Superior temporal gyrus (tissue), 1 donor: ENCODE measurements at regions not wholly inside any gene's neighbourhood (a gene's known extent, or its start where the extent isn't known, plus 50 kb on each side); places are given as distances from the start of the nearest gene placed in this dataset.

Source experiments
- DNase-seq: peaks from one replicate; pipeline ENCODE4 v3.0.0-alpha.2; 2016; ENCODE audit errors: extremely low spot score

DNA sequence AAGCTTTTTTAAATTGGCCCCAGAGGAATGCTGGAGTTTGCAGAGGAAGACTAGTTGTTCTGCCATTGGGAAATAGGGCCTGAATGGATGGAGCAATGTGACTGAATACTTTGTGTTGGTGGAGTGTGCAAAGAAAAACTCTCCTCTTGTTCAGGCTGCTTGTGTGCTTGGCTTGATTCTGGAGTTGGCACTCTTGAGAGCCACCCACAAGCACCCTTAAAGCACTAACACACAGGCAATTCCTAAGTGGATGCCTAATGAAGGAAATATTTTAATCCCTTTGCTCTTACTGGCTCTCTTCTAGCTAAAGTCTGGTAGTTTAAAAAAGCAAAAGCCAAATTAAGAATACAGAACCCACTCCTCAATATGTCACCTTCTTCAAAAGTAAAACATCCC lies 304.4 kb upstream of the C2CD4B start:
- peak; percentile 59 for DNase-seq

DNA sequence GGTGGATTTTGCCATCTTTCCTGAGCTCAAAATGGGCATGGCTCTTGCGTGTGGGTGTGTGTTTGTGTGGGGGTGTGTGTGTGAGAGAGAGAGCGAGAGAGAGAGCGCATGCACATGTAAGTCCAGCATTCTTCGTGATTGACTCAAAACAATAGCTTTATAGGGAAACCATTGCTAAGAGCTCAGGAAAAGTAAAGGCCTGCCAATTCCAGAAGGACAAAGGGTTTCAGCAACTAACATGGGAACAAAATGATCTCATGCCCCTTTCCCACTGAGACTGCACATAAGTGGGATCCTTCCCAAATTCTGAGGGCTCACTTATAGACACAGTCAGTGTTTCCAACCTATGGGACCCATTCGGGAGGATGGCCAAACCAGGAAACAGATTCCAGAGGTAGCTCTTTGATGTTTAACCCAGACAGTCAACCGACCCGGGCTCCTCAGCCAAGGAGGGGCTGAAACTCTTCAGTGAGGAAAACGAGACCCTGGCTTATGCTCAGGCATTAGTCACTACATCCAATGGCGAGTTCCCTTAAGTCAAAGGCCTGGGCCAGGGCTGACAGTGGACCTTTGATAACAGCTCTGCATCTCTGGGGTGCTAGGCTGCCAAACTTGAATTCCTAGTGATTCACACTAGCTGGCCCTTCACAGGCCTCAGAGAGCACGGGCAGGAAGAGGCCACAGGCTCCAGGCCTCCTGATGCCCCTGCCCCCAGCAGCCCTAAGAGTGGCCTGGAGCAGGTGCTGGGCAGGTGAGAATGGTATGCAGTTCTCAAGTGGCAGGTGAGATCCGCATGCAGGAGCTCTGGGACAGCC lies 305.0 kb upstream of the C2CD4B start:
- peak; percentile 52 for DNase-seq

DNA sequence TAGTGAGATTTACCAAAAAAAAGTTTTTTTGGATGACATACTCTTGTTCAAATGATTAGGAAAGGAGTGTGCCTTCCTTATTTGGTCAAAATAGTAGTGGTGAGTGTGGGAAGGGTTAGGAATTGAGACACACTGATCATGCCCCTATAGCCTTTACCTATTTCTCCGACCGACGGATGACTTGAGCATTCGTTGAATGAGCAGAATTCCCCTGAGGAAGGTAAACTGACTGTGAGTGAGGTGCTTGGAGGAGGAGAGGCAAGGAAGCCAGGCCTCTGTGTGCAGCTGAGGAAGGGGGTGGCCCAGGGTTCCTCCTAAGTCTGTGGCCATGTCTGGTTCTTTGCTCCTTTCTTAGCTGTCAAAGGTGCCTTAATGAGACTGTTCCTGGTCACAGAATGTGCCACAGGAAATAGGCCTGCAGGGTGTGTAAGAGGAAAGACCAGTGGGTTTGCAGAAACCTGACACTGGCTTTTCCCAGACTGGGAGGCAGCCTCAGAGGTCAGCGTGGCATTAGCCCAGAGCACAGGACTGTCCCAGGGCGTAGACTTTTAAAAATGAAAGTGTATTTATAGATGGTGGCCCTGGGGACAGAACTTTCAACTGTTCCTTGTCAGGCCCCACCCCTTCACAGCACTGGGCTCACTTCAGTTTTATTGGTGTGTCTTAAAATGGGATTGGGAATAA lies 307.7 kb upstream of the C2CD4B start:
- no peak for DNase-seq

DNA sequence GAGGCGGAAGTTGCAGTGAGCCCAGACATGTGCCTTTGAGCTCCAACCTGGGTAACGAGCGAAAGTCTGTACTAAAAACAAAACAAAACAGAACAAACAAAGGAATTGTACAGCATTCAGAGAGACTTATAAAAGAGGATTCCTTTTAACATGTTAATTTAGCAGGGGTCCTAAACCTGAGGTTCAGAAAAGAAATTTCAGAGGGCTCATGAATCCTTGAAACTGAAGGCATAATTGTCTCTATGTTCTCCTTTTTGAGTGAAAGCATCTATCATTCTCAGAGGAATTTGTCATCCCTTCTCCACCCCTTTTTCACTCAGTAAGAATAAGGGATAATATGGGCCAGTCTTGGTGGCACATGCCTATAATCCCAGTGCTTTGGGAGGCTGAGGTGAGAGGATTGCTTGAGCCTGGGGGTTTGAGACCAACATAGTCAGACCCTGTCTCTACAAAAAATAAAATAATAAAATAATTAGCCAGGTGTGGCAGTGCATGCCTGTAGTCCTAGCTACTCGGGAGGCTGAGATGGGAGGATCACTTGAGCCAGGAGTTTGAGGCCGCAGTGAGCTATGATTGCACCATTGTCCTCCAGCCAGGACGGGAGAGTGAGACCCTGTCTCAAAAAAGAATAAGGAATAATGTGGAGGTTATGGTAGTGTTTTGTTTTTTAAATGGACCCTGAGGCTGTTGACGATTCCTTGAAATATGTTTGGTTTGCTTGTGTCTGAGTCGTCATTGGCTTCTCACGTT lies 309.1 kb upstream of the C2CD4B start:
- no peak for DNase-seq

DNA sequence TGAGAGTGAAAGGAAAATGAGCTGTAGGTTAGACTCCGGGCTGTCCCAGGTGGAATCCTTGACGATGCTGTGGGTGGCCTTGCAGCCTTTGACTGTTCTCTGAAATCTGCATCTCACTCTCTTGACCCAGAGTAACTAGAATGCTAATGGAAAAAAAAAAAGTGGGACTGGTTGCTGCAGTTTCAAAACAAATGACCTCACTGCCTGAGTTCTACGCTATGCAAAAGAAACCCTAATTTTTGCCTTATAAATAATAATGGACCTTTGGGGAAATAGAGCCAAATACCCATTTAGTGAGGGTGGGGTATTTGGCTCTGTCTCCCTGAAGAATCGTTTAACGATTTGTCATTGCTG lies 309.7 kb upstream of the C2CD4B start:
- no peak for DNase-seq

DNA sequence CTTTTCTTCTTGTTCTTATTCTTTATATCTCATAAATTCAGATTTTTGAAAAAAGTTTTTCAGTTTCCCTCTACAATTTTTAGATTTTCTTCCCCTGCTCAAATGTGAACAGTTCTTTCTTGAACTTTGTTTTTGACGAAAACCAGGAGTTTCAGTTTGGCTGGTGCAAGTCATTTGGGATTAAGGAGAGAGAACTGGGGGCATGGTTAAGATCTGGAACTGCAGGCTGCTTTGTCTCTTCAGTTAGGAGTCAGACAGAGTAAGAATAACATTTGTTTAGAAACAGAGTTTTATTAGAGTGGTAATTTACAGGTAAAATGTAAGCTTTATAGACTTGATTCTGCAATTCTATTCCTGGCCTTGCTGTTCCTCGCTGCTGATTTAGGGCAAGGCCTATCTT lies 310.5 kb upstream of the C2CD4B start:
- DNase-seq: no peak

DNA sequence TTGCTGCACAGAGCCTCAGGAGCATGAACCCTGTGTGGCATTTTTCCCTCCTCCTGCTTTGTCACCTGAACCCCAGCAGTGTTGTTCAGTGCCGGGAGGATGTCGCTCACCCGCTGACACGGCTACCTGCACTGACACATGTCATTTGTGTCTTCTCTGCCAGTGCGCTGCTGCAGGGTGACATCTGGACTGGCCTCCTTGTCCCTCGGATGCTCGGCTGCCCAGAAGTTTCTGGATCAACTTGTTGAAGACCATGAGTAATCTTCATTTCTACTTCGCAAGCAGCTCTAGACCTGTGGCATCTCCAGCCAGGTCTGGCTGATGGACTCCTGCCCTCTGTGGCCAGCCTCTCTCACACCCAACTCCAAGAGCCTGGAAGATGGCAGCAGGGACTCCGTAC lies 311.1 kb upstream of the C2CD4B start:
- no peak for DNase-seq

DNA sequence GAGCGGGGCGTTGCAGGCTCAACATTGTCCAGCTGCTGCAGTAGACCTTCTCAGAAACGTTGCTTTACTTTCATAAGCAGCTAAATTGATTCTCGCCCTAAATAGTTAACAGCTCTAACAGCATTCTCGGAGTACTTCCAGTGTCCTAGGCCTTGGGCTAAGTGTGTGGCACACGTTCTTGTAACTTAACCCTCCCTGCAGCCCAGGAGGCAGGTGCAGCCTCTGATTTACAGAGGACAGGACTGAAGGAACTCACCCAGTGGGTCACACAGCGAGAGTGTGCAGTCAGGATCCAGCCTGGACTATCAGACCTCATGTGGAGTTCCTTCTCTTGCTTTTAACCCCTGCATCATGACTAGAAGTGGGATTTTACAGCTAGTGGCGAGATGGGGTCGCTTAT lies 312.8 kb upstream of the C2CD4B start:
- no peak for DNase-seq

DNA sequence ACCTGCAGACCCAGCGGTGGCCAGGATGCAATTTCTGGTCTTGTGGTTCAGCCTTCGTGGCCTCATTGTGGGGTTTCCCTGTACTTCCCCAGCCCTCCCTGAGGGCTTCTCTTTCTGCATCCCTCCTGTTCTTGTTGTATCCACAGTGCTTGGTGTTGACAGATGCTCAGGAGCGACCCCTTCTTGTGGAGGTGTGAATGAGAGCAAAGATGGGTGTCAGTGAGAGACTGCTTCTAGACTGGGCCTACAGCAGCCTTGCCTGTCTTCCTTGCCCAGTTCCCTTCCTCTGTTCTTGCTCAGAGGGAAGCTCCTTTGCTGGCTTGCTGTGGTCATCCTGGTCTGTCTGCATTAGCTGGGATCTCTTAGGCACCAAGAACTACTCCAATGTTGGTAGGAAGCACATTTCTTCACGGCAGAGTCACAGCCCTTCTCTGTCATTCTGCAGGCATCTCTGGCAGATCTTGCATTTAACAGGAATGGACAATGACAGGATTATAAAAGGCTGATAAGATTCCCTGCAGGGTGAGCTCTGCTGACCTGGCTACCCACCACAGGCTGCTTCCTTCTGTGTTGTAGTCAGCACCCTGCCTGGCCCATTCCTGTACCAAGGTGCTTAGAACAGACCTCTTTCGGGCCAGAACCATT lies 317.8 kb upstream of the C2CD4B start:
- DNase-seq: no peak

DNA sequence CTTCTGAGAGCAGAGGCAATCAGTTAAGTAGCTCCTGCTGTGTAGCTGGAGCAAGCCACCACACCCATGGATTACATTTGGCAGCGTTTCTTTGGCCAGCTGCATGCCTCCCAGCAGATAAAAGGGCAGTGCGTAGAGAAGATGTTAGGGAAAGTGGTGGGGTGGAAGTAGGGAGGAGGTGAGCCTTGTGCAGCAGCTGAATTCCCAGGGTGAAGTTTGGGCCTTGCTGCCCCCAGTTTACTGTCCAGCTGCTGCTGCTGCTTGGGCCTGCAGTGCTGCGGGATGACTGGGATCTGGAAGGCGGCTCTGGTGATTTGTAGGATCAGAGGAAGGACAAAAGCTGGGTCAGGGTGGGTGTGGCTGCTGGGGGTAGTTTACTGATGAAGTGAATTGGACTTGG lies 318.7 kb upstream of the C2CD4B start:
- no peak for DNase-seq

DNA sequence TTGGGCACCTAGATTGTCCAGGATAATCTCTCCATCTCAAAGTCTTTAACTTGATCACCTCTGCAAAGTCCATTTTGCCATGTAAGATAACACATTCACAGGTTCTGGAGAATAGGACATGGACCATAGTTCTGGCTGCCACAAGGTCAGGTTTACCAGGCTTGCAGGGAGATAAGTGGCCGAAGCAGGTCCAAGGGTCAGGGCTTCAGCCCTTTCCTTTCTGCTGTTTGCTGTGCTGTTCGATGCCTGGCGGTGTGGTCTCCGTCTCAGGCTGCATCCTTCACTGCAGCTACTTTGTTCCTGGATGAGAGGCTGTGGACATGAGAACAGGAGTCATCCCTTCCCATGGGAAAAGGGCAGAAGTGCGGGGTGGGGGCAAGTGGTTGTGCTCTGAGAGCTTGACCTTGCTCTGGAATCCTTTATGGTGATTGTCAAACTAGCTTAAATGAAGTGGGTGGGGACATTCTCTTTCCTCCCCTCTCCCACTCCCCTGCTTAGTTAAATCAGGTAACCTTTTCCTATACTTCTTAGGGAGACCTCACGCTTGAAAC lies 320.2 kb upstream of the C2CD4B start:
- DNase-seq: no peak

DNA sequence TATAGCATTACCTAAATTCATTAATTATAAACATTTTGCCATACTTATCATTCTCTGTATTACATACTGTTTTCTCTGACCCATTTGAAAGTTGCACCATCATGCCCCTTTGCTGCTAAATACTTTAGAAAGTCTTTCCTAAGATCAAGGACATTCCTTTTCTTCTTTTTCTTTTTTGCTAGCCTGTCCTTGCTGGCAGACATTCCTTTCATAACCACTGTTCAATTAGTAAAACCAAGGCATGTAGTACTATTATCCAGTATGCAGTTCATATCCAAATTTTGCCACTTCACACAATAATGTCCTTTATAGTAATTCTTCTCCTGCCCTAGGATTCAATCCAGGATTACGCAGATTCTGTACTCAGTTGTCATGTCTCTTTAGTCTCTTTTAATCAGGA lies 321.0 kb upstream of the C2CD4B start:
- no peak for DNase-seq

DNA sequence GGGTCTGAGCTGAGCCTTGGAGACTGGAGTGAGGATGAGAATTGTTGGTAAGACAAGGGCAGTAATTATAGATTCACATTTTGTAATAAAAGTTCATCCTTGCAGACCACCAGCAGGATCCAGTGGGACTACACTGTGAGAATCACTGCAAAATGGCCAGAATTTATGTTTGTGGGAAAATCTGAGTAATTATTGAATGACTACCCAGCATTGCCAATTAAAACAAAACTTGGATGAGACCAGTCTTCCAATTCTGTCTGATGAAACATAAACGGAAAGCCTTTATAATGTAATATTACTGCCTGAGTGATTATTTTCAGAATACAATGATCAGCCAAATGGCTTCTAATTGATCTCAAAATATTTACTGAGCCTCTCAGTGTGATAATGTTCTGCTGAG lies 323.3 kb upstream of the C2CD4B start:
- DNase-seq: no peak

DNA sequence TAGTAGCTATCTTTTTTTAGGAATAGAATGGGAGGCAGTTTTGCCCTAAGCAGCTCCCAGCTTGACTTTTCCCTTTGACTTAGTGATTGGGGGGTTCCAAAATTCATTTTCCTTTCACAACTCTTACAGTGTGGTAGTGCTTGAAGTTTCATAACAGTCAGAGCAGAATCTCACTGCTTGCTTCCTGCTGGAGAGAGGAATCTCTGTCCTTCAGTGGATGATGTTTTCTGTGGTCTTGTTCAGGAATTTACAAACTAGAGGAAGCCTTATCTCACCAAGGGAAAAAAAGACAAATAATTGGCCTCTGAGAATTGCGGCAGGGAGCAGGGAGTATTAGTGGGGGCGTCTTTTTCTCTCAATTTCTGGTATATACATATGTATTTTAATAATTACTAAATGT lies 326.6 kb upstream of the C2CD4B start:
- no peak for DNase-seq

DNA sequence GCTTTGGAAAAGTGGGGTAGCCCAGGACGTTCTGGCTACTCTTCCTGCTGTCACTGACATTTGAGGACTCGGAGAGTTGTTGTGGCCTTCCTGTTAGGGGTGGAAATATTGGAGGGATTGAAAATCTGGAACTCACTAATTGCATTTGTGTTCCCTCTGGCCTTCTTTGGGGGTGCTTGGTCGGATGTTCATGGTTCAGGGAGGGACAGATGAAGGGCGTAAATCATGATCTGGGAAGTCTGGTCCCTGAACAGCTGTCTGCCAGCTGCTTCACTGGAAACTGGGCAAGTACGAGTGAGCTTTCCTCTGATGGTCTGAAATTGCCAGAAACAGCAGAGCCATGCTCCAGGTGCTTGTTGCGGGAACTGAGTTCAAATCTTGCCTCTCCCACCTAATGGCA lies 327.8 kb upstream of the C2CD4B start:
- DNase-seq: no peak

DNA sequence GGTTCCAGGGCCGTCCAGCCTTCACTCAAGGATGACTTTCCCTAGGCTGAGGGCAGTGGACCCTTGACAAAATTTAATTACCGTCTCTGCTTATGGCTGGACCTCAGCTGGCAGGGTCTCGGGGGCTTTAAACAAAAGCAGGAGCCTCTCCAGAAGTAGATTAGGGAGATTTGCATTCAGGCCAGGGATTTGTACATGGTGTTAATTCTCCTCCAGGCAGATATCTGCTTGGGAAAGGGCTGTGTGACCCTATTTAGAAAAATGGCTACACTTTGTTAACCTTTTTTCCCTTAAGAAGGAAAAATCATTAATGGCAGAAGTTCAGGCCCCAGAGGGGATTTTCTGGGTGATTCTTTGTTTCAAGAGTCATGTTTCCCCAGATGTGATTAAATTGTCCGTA lies 329.1 kb upstream of the C2CD4B start:
- no peak for DNase-seq

DNA sequence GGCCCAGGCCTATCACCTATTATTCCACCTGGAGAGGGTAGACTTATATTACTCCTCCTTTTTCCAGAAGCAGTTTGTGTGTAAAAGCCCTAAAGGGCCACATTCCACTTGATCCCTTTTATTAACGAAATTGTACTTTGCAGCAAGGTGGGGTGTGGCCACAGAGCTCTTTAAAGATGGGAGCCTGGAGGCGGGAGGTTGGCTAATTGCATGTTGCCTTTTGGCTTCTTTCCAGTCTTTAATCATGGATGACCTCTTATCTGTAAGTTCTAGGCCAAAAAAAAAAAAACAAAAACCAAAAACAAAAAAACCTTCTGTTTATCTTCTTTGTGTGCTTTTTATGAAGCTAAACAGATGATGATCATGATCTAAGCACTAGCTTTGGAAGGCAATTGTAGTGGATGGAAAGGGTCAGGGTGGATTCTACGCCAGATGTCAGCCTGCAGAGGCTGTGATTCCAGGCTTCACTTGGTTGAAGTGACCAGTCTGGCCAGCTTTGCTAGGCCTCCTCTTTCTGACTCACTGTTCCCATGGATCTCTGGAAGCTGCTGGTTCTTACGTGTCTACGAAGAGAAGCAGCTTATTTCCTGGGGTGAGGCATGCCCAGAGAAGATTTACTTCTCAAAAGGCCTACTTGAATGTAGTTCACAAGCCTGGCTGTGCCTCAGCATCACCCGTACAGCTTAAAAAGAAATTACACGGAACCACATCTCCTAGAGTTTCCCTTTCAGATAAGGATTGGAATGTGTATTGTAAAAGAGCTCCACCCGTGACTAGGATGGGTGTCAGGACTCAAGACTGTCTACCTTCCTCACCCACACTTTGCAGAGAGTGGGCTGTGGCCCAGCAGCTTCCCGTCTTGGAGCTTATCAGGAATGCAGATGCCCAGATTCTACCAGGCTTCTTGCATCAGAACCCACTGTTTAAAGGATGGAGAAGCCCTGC lies 330.9 kb upstream of the C2CD4B start:
- DNase-seq: peak; percentile 30

DNA sequence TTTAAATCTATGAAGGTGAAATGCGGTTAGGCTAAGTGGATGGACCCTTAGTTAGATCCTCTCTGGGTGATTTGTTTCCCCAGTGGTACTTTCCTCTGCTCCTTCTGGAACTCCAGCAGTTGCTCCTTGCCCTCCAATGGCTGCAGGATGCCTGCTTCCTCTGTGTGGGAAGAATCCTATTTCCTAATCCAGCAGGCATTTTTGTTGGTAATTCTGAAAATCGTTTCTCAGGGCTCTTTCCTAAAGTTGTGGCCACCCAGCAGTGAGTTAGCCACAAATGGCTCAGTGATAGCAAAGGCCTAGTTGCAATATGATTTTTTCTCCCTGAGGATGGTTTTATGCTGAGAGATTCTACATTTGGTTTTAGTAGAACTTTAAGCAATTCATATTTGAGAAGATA lies 332.3 kb upstream of the C2CD4B start:
- no peak for DNase-seq

DNA sequence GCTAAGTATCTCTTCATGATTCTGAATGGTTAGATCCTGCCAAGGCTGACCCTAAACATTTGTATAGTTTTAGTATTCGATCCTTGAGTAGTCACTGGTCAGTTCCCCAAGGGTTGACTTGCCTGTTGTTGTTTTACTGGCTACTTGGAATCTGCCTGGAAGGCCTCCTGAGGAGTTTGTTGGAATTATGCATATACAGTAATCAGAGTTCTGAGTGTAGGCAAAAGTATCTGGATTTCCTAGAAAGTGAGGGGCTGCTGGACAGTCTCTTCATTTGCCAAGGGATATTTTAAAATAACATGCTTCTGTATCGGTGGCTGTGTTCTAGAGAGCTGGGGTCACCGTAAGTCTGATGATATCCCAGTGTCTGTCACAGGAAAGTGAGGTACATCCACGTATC lies 333.2 kb upstream of the C2CD4B start:
- DNase-seq: no peak

DNA sequence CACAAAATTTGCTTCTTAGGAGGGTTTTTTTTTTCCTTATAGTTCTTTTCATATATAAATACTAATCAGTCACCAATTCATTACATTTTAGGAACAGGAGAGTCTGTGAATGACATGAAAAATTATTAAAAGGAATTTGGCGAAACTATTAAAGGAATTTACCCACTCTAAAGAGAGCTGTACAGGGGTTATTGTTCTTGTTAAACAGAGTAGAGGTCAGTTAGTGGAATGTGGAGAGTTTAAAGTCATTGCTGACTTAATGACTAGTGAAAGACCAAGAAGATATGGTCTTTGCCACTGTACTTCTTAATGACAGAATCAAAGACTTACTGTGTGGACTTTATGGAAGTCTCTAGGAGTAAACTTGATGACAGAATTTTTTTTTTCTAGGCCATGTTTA lies 333.6 kb upstream of the C2CD4B start:
- DNase-seq: no peak

DNA sequence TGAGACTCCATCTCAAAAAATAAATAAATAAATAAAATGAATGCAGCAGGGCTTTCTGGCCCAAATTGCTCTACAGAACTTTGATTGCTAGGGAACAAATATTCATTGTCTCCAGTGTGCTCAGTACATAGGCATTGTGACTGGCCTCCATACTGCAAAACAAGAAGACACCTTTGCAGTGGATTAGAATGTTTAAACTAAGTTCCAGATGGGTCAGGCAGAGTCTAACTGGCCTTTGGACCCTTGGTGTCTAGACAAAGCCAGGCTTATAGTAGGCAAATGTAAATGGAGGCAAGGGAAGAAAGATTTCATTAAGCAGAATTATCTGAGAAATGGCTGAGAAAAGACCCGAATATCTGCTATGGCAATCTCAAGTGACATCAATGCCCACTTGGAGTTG lies 335.2 kb upstream of the C2CD4B start:
- DNase-seq: no peak
